Ishikawa (cell line): ENCODE measurements at regions not wholly inside any gene's neighbourhood (a gene's known extent, or its start where the extent isn't known, plus 50 kb on each side); places are given as distances from the start of the nearest gene placed in this dataset.

ENCODE experiments used
- CEBPB ChIP-seq: IDR thresholded peaks from 2 replicates; pipeline ENCODE4 v1.6.1; 2012
- CREB1 ChIP-seq: IDR thresholded peaks from 2 replicates; pipeline ENCODE4 v1.6.1; 2012; ENCODE audit warnings: low read depth
- EP300 ChIP-seq: IDR thresholded peaks from 2 replicates; pipeline ENCODE4 v1.6.1; 2012; ENCODE audit warnings: borderline replicate concordance
- FOXM1 ChIP-seq: IDR thresholded peaks from 2 replicates; pipeline ENCODE4 v1.6.1; 2012; ENCODE audit warnings: low read depth, borderline replicate concordance
- TAF1 ChIP-seq: IDR thresholded peaks from 2 replicates; pipeline ENCODE4 v1.6.1; 2012; ENCODE audit warnings: low read depth, mild to moderate bottlenecking
- TCF12 ChIP-seq: IDR thresholded peaks from 2 replicates; pipeline ENCODE4 v1.6.1; 2012; ENCODE audit warnings: low read depth
- TEAD4 ChIP-seq: IDR thresholded peaks from 2 replicates; pipeline ENCODE4 v1.6.1; 2012
- YY1 ChIP-seq: IDR thresholded peaks from 2 replicates; pipeline ENCODE4 v1.6.1; 2012; ENCODE audit warnings: low read depth
- ZBTB7A ChIP-seq: IDR thresholded peaks from 2 replicates; pipeline ENCODE4 v1.6.1; 2012; ENCODE audit warnings: low read depth
- TF ChIP-seq, protein P1 (sequence below): IDR thresholded peaks from 2 replicates; pipeline ENCODE4 v1.6.1; 2012; ENCODE audit warnings: low read depth, mild to moderate bottlenecking
- TF ChIP-seq, protein P2 (sequence below): IDR thresholded peaks from 2 replicates; pipeline ENCODE4 v1.6.1; 2012
- TF ChIP-seq, protein P3 (sequence below): IDR thresholded peaks from 2 replicates; pipeline ENCODE4 v1.6.1; 2012

DNA sequence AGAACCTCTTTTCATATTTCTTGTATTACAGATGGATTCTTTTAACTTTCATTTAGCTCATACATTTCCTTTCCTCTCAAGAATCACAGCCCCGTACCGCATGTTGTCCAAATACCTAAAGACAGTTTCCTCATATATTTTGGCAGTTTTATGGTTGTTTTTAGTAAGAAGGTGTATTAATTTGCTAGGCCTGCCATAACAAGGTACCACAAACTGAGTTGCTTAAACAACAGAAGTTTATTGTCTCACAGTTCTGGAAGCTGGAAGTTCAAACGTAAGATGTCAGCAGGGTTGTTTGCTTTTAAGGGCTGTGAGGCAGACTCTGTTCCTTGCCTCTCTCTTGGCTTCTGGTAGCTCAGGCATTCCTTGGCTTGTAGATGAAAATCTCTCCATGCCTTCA is 343.2 kb upstream of the TNP1 start:
- TF ChIP-seq, protein P1, sequence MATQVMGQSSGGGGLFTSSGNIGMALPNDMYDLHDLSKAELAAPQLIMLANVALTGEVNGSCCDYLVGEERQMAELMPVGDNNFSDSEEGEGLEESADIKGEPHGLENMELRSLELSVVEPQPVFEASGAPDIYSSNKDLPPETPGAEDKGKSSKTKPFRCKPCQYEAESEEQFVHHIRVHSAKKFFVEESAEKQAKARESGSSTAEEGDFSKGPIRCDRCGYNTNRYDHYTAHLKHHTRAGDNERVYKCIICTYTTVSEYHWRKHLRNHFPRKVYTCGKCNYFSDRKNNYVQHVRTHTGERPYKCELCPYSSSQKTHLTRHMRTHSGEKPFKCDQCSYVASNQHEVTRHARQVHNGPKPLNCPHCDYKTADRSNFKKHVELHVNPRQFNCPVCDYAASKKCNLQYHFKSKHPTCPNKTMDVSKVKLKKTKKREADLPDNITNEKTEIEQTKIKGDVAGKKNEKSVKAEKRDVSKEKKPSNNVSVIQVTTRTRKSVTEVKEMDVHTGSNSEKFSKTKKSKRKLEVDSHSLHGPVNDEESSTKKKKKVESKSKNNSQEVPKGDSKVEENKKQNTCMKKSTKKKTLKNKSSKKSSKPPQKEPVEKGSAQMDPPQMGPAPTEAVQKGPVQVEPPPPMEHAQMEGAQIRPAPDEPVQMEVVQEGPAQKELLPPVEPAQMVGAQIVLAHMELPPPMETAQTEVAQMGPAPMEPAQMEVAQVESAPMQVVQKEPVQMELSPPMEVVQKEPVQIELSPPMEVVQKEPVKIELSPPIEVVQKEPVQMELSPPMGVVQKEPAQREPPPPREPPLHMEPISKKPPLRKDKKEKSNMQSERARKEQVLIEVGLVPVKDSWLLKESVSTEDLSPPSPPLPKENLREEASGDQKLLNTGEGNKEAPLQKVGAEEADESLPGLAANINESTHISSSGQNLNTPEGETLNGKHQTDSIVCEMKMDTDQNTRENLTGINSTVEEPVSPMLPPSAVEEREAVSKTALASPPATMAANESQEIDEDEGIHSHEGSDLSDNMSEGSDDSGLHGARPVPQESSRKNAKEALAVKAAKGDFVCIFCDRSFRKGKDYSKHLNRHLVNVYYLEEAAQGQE, result no peak
- TF ChIP-seq, protein P2, sequence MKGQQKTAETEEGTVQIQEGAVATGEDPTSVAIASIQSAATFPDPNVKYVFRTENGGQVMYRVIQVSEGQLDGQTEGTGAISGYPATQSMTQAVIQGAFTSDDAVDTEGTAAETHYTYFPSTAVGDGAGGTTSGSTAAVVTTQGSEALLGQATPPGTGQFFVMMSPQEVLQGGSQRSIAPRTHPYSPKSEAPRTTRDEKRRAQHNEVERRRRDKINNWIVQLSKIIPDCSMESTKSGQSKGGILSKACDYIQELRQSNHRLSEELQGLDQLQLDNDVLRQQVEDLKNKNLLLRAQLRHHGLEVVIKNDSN, result no peak
- TF ChIP-seq CEBPB, result no peak
- TF ChIP-seq FOXM1, result no peak
- TF ChIP-seq YY1, result no peak
- TF ChIP-seq, protein P3, sequence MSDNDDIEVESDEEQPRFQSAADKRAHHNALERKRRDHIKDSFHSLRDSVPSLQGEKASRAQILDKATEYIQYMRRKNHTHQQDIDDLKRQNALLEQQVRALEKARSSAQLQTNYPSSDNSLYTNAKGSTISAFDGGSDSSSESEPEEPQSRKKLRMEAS, result no peak
- no peak for TF ChIP-seq EP300
- TF ChIP-seq CREB1, result no peak
- no peak for TF ChIP-seq TEAD4
- TF ChIP-seq ZBTB7A, result no peak
- TF ChIP-seq TAF1, result no peak
- TF ChIP-seq TCF12, result no peak
